Right renal pelvis (tissue), 4 donors: ENCODE measurements at regions not wholly inside any gene's neighbourhood (a gene's known extent, or its start where the extent isn't known, plus 50 kb on each side); places are given as distances from the start of the nearest gene placed in this dataset.
A peak's percentile ranks its signal among the peaks of the same experiment; 100 is the strongest.

Experiments
- DNase-seq, 4 donors: peaks; one replicate each; pipeline ENCODE4 v3.0.0-alpha.2; 2013; ENCODE audit warnings: low read depth in 4 of 4, low spot score in 3 of 4, missing footprints in 1 of 4

DNA sequence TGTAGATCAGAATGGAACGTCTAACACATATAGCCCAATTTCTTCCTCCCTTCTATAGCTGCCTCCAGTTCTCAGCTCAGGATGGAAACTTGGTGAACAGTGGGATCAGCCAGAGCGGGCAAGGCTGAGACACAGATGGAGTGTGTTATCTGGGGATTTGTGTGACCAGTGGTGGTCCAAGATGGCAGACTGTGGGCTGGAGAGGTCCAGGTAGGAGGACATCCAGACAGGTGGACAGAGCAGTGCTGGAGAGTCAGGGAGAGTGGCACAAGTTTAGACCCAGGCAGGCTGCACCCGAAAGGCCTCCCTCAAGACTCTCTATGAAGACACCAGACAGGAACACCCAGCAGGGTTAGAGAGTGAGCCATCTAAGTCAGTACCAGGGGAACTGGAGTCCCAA lies 116.1 kb upstream of the CPSF6 start:
- DNase-seq, result no peak

DNA sequence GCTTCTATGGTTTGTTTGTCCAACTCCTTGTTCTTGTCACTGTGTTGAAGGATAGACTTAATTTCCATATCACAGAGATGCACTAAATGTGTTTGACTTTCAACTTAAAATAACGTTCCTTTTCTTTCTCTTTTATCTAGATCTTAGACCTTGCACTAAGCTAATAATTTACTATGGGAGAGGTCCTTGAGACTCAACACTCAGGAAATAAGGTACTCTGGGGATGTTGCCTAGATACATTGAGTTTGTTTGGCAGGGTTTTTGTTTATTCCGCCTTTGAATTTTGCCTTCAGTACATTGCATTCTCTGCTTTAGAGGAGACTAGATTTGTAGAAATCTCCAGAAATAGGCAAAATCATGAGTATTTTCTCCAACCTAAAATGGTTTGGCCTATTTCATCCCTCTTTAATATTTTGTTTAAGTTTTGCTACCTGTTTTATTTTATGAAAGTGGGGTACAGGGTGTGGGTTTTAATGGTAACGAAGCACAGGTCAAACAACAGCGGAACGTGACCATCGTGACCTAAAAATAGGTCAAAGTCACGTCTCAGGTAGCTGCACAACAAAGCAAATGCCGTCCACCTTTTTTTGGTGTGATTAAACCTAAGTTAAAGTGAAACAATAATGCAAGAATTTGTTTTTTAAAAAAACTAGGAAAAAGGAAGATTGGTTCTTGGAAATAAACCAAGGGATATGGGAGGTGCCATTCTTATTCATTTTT lies 115.3 kb upstream of the CPSF6 start:
- peak in 2 of 4 donors; percentile 14 to 36 for DNase-seq

DNA sequence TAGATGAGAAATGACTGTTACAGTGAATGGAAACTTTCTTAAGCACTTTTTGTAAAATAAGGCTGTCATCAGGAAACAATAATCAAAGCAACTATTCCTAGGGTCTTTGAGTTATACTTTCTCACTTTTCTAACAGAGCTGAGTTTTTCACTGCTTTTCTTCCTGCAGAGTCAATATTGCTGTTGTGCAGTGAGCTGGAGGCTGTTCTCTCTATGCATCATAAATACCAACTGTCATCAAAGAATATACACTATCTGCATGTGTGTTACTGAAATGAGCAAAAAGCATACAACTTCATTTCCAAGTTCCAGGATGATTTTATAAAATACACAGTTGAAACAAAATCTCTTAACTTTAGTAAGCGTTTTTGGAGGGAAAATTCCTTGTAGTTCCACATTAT lies 110.4 kb upstream of the CPSF6 start:
- DNase-seq, result no peak

GRCh38 chr12:69129564-69129963 lies 109.8 kb upstream of the CPSF6 start:
- DNase-seq, result no peak

- no peak for DNase-seq
Measured at GRCh38 chr12:69130064-69130463, 109.3 kb upstream of the CPSF6 start.

GRCh38 chr12:69131077-69131476 lies 108.3 kb upstream of the CPSF6 start:
- DNase-seq, result no peak

- DNase-seq, result no peak
Measured at GRCh38 chr12:69136931-69137613, 102.3 kb upstream of the CPSF6 start.

- DNase-seq, result no peak
Measured at GRCh38 chr12:69141074-69141473, 98.3 kb upstream of the CPSF6 start.

DNA sequence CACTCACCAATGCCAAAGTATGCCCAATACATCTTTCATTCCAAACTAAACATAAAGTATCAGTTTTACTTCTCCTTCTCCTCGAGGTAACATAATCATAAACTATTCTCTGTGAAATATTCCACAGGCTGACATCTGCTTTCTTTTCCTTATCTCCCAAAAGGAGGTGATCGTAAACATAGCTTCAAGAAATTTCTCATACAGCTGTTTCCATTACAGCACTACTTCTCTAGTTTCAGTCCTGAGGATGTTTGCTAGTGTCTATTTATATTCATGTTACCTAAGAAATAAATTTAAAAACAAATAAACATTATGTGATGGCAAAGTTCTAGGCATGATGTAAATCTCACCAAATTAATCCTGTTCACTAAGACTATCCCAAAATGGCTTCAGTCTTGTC lies 90.1 kb upstream of the CPSF6 start:
- no peak for DNase-seq

DNA sequence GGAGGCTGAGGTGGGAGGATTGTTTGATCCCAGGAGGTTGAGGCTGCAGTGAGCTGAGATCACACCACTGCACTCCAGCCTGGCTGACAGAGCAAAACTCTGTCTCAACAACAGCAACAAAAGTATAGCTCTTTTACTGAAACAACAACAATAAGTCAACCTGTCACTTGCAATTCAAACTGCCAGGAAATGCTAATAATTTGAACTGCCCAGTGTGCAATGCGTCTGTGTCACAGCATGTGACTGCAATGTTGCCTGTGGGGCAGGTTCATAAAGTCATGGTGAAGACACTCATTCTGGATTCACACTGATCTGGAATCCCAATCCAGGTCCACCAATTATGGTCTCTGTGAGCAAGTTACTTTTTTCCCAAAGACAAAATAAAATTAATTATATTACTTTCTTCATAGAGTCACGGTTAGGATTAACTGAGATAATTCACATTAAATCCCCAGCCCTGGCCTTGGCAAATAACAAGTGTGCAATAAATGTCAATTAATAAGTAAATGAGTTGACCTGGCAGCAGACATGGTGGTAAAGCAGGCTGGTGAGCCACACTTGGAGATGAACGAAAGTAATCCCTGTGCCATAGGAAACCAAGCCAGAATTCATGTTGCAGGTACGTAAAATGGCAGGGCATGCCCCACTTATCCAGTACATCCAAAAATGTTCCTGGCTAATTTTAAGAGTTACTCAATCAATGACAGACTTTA lies 89.1 kb upstream of the CPSF6 start:
- DNase-seq, result no peak

DNA sequence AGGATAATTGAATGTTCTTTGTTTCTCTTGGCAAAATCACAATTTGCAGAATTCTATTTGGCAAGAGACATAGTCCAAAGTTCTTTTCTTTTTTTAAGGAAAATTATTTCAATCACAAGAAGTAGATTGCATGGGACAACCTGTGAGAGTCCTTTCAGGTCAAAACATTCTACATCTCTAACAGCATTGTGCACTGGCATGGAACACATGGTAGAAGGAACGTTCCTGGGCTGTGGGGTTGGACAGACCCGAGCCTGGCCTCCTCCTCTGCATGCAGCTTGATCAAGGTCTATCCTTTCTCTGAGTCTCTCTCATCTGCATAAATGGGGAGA lies 88.6 kb upstream of the CPSF6 start:
- no peak for DNase-seq

- no peak for DNase-seq
Measured at GRCh38 chr12:69151254-69151764, 88.1 kb upstream of the CPSF6 start.

GRCh38 chr12:69154585-69155363 lies 84.6 kb upstream of the CPSF6 start:
- DNase-seq, result peak in 2 of 4 donors; percentile 16 to 25

DNA sequence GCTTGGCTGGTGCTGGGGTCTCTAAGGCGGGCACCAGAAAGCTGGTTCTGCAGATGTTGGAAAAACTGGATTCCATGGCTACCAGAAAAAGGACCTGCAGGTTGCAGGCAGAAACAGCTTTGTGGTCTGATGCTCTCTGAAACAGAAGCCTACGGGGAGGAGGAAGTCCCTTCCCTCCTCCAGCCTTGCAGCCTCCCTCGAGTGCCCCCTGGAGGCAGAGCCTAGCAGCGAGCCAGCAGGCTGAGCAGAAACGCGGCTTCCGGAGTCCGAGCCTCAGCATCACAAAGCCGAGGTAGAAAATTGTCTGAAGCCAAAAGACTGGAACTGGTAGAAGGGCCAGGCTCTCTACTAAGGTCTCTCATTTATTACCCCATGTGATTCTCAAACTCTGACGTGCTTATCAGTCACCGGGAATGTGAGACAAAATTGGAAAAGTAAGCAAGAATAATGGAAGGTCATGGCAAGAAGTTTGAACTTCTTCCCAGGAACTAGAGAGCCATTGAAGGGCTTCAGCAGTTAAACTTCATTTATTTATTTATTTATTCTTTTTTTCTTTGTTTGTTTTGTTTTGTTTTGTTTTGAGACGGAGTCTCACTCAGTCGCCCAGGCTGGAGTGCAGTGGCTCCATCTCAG lies 82.2 kb upstream of the CPSF6 start:
- DNase-seq, result peak; percentile 60 to 75 (median 72)

DNA sequence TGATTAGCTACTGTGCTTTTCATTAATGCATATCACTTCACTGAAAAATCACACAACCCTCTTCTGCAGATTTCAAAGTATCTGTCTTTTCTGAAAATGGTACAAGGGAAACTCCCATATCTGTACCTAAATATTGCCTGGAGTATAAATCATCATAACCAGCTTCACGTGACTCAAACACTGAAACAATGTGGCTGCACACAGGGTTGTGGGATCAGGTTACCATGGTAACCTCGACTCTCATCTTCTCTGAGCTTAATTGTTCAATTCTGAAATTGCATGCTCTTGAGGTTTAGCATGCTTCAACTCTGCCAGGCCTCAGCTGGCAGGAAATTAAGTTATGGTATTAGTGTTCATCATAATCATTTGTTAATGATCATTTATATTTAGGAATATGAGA lies 77.5 kb upstream of the CPSF6 start:
- DNase-seq, result no peak

DNA sequence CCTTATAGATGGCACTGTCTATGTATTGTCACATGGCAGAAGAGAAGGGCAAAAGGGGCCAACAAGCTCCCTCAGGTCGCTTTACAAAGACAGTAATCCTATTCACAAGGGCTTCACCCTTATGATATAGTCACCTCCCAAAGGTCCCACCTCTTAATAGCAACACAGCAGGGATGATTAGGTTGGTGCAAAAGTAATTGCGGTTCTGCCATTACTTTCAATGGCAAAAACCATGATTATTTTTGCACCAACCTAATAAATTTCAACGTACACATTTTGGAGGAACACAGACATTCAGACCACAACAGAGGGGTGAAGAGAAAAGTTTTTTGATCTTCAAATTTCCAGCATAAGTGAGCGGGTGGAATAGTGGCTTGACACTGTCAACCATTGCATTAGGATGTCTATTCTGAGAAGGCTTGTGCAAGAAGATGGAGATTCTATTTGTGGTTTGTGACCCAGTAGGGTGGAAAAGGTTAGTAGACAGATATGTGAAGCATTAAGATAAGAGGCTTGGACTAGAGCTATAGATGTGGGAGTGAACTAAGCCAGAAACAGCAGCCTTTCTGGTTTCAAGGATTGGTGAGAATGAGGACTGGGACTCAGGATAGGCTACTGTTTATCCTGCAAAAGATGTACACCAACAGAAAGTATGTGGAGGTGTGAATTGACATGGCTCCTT lies 75.5 kb upstream of the CPSF6 start:
- DNase-seq, result no peak

- no peak for DNase-seq
Measured at GRCh38 chr12:69167648-69168165, 71.7 kb upstream of the CPSF6 start.

- DNase-seq, result no peak
Measured at GRCh38 chr12:69168363-69168762, 71.0 kb upstream of the CPSF6 start.

DNA sequence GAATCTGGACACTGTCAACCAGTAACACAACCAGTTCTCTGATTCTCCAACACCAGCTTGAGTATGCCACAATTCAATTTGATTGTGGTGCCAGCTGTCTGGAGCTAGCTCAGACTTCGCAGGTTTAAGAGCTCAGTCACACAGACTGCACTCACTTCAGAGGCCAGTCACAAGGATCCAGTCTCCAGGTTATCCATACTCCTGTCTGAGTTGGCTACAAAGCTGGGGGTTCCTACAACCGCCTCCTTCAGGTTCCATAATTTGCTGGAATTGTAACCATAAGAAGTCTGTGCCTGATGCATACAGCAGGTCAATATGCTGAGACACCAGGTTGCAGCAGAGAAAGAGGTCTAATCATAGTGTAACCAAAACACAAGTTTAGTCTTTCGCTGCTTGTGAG lies 70.5 kb upstream of the CPSF6 start:
- no peak for DNase-seq

GRCh38 chr12:69170293-69170692 lies 69.1 kb upstream of the CPSF6 start:
- no peak for DNase-seq
